GM23338 (cell line): ENCODE measurements at regions not wholly inside any gene's neighbourhood (a gene's known extent, or its start where the extent isn't known, plus 50 kb on each side); places are given as distances from the start of the nearest gene placed in this dataset.

ENCODE experiments used
- ETS1 ChIP-seq: IDR thresholded peaks from 2 replicates; pipeline ENCODE4 v1.6.1; 2016; ENCODE audit warnings: antibody characterized with exemption
- EZH2 ChIP-seq: fragments of 200-600 bp; sonication (generic); IDR thresholded peaks from one replicate; pipeline ENCODE4 v1.8.0; 2017; ENCODE audit warnings: antibody characterized with exemption, mild to moderate bottlenecking, low read depth; ENCODE audit not compliant: unreplicated experiment
- EZH2phosphoT487 ChIP-seq: fragments of 200-600 bp; sonication (generic); IDR thresholded peaks from one replicate; pipeline ENCODE4 v1.8.1; 2018; ENCODE audit warnings: antibody characterized with exemption; ENCODE audit not compliant: unreplicated experiment
- NANOG ChIP-seq: IDR thresholded peaks from 2 replicates; pipeline ENCODE4 v1.6.1; 2016; ENCODE audit warnings: antibody characterized with exemption, borderline replicate concordance
- REST ChIP-seq: IDR thresholded peaks from one replicate; pipeline ENCODE4 v1.6.1; 2018; ENCODE audit warnings: antibody characterized with exemption; ENCODE audit not compliant: unreplicated experiment
- ZNF114 ChIP-seq: fragments of 250-450 bp; sonication (Bioruptor Pico); IDR thresholded peaks from 2 replicates; pipeline ENCODE4 v1.5.0; 2020; ENCODE audit warnings: mild to moderate bottlenecking, moderate library complexity
- ZNF462 ChIP-seq: fragments of 250-450 bp; sonication (Bioruptor Pico); IDR thresholded peaks from 2 replicates; pipeline ENCODE4 v1.5.0; 2020; ENCODE audit warnings: mild to moderate bottlenecking, moderate library complexity

GRCh38 chr2:100742277-100743254, 77.4 kb upstream of the NPAS2 start (continued):
- no peak for TF ChIP-seq ZNF462 (CRISPR knock-in tag)
- no peak for TF ChIP-seq NANOG
- TF ChIP-seq EZH2phosphoT487 = no peak
- TF ChIP-seq ETS1 = no peak
- TF ChIP-seq ZNF114 (CRISPR knock-in tag) = no peak
- TF ChIP-seq EZH2 = no peak
- no peak for TF ChIP-seq REST
